HCEC 1CT (cell line): ENCODE measurements at regions not wholly inside any gene's neighbourhood (a gene's known extent, or its start where the extent isn't known, plus 50 kb on each side); places are given as distances from the start of the nearest gene placed in this dataset.
"Not testable (repeated sequence)": the region's sequence is repeated elsewhere in the genome, so short reads cannot be mapped to it uniquely, and the experiment has no call there.

Experiments used
- DNase-seq: peaks from one replicate; pipeline ENCODE4 v3.0.0-alpha.2; 2017

DNA sequence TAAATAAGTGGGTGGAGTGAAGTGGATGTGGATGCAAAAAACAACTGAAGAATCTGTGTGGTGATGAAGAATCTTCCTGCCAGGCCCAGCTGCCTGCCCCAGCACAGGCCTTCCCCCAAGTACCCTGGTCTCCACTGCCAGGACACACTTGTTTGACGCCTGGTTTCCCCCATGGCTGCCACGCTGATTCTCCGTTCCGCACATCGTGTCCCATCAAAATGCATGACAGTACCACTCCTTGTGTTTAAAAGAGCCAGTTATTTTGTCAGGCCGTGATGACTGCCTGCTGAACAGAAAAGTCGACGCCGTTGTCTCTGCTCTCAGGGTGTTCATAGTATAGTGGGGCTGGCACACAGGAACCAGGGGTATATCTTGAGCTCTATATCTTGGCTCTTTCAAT lies 50.3 kb upstream of the KYNU start:
- DNase-seq: no peak

GRCh38 chr2:142825861-142826260 lies 51.6 kb upstream of the KYNU start:
- DNase-seq: no peak

DNA sequence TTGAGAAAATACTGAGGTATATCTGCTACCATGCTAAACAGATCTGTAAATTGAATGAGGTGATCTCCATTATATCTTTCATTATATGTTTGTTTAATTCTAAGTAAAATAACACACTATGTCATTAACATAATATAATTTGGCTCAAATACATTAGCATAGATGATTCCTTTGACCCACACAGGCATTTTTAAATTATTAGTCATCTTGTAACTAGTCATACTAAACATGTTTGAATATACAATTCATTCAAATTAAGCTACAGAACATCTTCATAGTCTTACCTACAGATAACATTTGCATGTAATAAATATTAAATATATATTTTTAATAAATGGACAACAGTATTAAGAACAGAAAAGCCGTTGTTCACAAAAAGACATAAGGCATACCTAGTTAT lies 52.7 kb upstream of the KYNU start:
- DNase-seq: peak; percentile 35

GRCh38 chr2:142822190-142822589 lies 55.3 kb upstream of the KYNU start:
- DNase-seq: no peak

DNA sequence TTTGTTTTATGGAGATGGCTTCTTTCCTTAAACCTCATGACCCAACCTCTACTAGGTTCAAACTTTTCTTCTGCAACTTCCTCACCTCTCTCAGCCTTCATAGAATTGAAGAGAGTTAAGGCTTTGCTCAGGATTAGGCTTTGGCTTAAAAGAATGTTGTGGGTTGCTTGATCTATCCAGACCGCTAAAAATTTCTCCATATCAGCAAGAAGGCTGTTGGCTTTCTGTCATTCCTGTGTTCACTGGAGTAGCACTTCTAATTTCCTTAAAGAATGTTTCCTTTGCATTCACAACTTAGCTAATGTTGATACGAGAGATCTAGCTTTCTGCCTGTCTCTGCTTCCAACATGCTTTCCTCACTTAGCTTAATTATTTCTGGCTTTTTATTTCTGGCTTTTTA lies 58.1 kb upstream of the KYNU start:
- no peak for DNase-seq

GRCh38 chr2:142815375-142815774 lies 62.1 kb upstream of the KYNU start:
- no peak for DNase-seq

DNA sequence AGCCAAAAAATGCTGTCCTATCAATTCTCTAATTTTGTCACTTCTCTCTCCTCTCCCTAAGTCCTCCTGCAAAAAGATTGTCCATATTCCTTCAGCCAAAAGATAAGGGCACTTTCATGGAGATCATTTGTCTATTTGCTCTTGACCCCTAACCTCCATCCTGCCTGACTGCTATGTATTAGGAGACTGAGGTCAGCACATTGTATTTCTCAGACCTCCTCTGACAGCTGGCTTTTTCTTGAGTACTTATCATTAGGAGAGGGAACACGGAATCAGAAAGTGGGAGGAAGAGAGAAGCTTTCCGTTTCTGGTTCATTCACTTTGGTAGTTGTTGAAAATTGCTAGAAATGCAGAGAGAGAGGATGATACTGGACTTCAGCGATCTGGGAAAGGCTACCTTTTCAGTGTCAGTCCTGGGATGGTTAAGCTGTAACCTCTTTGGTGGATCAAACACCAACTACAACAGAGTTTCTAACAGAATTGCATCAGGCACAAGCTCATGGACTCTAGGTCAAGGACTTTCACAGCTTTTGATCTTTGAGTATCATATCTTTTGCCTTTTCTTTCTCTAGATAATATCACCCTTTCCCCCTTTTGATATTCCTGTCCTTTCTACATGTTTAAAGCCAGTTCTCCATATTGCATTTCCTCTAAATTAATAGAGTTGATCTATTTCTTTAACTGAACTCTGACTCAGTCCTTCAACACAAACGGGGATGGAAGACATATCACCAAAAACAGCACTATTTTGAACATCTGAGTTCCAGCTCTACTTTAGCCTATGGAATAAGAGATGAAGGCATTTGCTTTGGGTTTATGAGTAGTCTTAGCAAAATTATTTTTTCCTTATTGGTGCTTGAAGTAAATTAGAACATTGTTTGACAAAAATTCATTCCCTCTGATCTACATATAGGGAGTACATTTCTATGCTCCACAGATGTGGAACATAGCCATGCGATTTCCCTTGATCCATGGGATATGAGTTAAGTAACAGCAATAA lies 63.3 kb upstream of the KYNU start:
- no peak for DNase-seq

DNA sequence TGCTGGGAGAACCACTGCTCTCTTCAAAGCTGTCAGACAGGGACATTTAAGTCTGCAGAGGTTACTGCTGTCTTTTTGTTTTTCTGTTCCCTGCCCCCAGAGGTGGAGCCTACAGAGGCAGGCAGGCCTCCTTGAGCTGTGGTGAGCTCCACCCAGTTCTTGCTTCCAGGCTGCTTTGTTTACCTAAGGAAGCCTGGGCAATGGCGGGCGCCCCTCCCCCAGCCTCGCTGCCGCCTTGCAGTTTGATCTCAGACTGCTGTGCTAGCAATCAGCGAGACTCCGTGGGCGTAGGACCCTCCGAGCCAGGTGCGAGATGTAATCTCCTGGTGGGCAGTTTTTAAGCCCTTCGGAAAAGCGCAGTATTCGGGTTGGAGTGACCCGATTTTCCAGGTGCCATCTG lies 65.8 kb upstream of the KYNU start:
- DNase-seq: not testable (repeated sequence)

DNA sequence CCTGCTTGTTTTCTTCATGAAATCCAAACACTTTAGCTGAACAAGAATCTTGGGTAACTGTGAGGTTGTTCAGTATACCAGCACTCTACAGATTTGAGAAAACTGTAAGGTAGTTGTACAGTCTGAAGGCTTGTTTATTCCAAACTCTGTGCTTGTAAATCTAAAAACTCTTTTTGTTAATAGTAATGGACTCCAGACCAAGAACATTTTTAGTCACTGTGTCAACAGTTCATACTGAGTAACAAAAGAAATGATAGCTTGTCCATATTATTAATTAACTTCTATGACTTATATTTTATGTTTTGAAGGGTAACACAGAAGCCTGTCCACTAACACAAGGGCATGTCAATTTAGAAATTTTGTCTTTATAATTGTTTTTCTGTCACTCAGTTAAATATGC lies 72.2 kb upstream of the KYNU start:
- no peak for DNase-seq

DNA sequence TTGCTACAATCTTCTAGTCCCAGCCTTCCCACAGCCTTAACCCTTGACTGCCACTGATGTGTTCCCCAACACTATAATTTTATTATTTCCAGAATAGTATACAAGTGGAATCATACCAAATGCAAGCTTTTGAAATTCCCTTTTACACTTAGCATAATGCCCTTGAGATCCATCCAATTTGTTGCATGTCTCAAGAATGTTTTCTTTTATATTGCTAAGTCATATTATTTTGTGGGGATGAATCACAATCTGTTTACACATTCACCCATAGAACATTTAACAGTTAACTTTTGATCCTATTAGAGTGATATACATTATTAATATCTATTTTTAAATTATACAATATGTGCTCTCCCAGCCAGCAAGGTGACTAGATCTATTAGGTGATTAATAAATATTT lies 74.3 kb upstream of the KYNU start:
- DNase-seq: no peak

DNA sequence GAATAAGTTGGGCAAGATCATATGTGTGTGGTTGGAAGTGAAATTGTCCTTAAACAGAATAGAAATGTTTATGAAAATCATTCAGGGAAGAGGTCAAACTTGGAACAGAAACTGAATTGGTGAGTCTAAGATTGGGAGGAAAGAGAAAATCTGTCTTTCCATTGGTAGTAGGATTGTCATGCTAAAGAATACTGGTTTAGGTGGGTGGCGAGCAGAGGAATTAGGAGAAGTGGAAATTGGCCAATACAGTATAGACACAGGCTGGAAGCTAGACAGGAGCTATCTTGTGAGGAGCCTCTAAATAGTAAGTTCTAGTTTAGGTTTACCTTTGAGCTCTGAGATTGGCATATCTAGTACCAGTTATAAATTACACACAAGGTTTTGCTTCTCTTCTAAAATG lies 80.9 kb upstream of the KYNU start:
- DNase-seq: no peak

DNA sequence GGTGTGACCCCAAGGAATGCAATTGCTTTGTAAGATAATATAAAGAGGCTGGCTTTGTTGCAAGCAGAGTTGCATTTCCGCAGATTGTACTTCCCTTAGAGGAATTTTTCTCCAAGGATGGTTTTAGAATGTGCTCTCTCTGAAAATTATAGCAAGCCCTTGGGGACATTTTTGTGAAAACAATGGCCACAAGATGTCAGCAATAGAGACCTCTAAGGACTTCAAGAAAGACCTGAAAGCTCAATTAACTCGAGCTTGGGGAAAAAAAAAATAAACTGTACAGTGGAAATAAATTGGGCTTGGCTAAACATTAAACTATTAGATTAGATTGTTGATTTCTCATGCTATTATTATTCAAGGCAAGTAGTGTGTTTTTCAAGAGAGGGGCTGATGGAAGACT lies 81.3 kb upstream of the KYNU start:
- DNase-seq: no peak

- no peak for DNase-seq
Measured at GRCh38 chr2:142794850-142795249, 82.6 kb upstream of the KYNU start.

- DNase-seq: not testable (repeated sequence)
Measured at GRCh38 chr2:142792328-142792727, 85.1 kb upstream of the KYNU start.

- DNase-seq: no peak
Measured at GRCh38 chr2:142791335-142791734, 86.1 kb upstream of the KYNU start.

GRCh38 chr2:142786918-142787702 lies 90.4 kb upstream of the KYNU start:
- DNase-seq: no peak

DNA sequence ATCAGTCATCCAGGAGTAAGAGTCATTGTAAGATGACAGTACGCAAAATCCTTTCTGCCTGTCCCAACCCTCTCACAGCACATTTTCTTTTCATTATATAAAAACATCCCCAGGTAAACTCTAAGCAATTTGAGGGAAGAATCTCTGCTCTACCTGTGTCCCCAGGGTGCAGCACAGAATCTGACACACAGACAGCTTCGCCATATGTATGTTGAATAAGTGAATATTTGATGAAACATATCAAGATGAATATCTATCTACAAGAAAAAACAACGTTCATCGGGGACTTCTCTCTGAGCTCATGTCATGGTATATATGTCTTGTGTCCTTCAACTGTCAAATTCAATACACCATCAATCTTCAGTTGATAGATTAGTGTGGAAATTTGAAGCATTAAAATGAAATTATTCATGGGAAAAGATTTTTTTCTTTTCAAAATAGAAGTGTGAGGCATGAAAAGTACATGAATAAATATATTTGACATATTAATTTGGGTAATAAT lies 94.5 kb upstream of the KYNU start:
- no peak for DNase-seq

DNA sequence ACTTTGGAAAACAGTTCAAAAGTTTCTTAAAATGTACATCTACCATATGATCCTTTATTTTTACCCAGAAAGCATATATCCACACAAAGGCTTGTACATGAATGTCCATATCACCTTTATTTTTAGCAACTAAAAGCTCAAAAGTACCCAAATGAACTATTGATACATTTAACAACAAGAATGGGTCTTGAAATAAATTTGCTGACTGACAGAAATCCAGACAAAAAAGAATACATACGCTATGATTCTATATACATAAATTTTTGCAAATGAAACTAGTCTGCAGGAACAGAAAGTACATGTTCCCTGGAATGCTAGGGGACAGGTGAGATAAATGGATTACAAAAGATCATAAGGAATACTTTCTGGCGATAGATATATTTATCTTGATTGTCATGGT lies 96.3 kb upstream of the KYNU start:
- DNase-seq: no peak

GRCh38 chr2:142778289-142778688 lies 99.2 kb upstream of the KYNU start:
- no peak for DNase-seq

DNA sequence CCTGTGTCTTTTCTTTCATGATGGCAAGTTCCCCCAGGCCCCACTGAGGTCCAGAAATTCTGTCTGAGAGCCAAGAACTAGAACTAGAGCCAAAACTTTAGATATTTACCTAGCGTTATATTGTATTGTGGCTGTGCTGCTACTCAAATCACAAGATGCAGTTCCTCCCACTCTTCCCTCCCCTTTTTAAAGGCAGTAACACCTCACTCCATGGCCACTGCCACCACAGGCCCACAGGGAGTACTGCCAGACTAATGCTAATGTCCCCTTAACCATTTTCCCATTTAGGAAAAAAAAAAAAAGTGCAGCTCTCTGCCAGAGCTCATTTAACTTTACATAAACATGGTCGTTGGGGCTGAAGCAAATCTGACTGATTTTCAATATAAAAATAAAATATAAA lies 99.7 kb upstream of the KYNU start:
- no peak for DNase-seq

GRCh38 chr2:142769761-142770160 lies 107.7 kb upstream of the KYNU start:
- DNase-seq: no peak

GRCh38 chr2:142767847-142768246 lies 109.6 kb upstream of the KYNU start:
- no peak for DNase-seq

GRCh38 chr2:142758973-142759372 lies 118.5 kb upstream of the KYNU start:
- DNase-seq: no peak

GRCh38 chr2:142757111-142757510 lies 120.4 kb upstream of the KYNU start:
- peak; percentile 4 for DNase-seq
